PC-3 (cell line): ENCODE measurements at regions not wholly inside any gene's neighbourhood (a gene's known extent, or its start where the extent isn't known, plus 50 kb on each side); places are given as distances from the start of the nearest gene placed in this dataset.

Source experiments
- EZH2 ChIP-seq: fragments of 300-600 bp; sonication (generic); IDR thresholded peaks from one replicate; pipeline ENCODE4 v1.6.1; 2017; ENCODE audit warnings: antibody characterized with exemption, mild to moderate bottlenecking, low read length; ENCODE audit not compliant: unreplicated experiment
- EZH2phosphoT487 ChIP-seq: fragments of 300-600 bp; sonication (generic); IDR thresholded peaks from 2 replicates; pipeline ENCODE4 v1.6.1; 2018; ENCODE audit warnings: mild to moderate bottlenecking, antibody characterized with exemption, low read length, borderline replicate concordance
- TF ChIP-seq, protein P1 (sequence below): fragments of 300-600 bp; sonication (generic); conservative IDR thresholded peaks from 2 replicates; pipeline ENCODE4 v1.5.1; 2017; ENCODE audit warnings: antibody characterized with exemption, low read depth, mild to moderate bottlenecking, low read length

DNA sequence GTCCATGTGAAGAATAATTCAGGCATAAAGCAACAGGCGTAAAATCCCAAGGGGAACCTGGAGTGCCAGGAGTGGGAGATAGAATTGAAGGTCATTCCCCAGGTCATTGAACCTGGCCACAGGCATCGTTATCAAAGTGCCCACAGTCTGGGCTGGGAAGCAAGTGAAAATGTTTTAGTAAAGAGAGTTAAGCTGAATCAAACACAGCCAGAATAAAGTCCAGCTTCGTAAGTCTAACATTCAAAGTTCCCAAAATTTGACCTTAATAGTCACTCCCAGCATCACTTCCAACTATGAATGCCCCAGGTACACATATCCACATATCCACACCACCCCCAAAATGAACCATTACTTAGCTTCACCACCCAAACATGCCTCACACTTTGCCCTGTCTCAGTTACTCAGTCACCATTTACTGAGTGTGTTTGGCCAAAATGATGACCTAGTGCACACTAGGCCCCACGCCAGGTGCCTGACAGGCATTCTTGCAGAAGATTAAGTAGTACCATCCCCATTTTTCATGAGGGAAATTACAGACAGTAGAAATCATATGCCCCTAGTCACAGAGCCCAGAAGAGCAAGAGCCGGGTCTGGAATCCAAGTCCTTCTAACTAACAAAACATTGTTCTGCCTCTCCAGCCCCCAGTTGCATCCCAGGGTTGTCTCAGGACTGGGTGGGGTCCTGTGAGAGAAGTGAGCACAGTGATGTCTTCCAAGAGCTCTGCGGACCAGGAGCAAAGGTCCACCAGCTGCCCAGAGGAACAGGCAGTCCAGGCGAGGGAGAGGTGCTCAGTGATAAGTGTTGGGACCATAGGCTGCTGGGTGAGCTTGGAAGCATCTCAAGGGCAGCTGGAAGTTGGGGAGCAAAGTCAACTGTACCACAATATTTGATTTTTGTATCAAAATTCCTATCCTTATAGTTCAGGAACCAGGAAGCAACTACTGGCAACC, 65.2 kb upstream of the MYCN start:
- TF ChIP-seq, protein P1, sequence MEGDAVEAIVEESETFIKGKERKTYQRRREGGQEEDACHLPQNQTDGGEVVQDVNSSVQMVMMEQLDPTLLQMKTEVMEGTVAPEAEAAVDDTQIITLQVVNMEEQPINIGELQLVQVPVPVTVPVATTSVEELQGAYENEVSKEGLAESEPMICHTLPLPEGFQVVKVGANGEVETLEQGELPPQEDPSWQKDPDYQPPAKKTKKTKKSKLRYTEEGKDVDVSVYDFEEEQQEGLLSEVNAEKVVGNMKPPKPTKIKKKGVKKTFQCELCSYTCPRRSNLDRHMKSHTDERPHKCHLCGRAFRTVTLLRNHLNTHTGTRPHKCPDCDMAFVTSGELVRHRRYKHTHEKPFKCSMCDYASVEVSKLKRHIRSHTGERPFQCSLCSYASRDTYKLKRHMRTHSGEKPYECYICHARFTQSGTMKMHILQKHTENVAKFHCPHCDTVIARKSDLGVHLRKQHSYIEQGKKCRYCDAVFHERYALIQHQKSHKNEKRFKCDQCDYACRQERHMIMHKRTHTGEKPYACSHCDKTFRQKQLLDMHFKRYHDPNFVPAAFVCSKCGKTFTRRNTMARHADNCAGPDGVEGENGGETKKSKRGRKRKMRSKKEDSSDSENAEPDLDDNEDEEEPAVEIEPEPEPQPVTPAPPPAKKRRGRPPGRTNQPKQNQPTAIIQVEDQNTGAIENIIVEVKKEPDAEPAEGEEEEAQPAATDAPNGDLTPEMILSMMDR: no peak
- no peak for TF ChIP-seq EZH2
- TF ChIP-seq EZH2phosphoT487: no peak
